Right ventricle myocardium inferior (tissue), 1 donor: ENCODE measurements at regions not wholly inside any gene's neighbourhood (a gene's known extent, or its start where the extent isn't known, plus 50 kb on each side); places are given as distances from the start of the nearest gene placed in this dataset.
"Not testable (repeated sequence)": the region's sequence is repeated elsewhere in the genome, so short reads cannot be mapped to it uniquely, and the experiment has no call there.

Source experiments
- ATAC-seq: fragments of 200-7000 bp; cut with Tn5 transposase; one replicate; pipeline ENCODE4 v1.9.1; 2020; ENCODE audit warnings: mild to moderate bottlenecking, moderate library complexity
- DNase-seq: peaks from one replicate; pipeline ENCODE4 v3.0.0; 2021; ENCODE audit errors: missing footprints
- intact Hi-C: fragments of 100-400 bp; cut with DNase I; formaldehyde crosslinking; loops from one replicate; pipeline ENCODE4 v1.11.0; 2022
- donor health status: DM: no; HTN: yes; CAD: no; lungs with severe emphysema.

GRCh38 chr12:32010631-32011336 is 51.6 kb downstream of the RESF1 start:
- intact Hi-C loops = no loop called here
- no peak for DNase-seq

DNA sequence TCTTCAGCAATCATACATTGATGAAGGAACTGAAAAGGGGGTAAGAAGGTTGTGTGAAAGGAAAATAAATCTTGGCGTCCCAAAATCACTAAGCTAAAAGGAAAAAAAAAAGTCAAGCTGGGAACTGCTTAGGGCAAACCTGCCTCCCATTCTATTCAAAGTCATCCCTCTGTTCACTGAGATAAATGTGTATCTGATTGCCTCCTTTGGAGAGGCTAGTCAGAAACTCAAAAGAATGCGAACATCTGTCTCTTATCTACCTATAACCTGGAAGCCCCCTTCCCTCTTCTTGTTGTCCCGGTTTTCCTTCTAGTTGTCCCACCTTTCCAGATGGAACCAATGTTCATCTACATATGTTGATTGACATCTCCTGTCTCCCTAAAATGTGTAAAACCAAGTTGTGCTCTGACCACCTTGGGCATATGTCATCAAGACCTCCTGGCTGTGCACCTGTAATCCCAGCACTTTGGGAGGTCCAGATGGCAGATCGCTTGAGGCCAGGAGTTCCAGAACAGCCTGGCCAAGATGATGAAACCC is 53.1 kb downstream of the RESF1 start:
- ATAC-seq = no peak
- no peak for DNase-seq
- intact Hi-C loops = no loop called here

More at GRCh38 chr12:32010631-32011336, 51.6 kb downstream of the RESF1 start:
- ATAC-seq = no peak

- intact Hi-C loops = no loop called here
- no peak for DNase-seq
- no peak for ATAC-seq
These were observed 55.8 kb downstream of the RESF1 start for GRCh38 chr12:32015036-32015435.

GRCh38 chr12:32016680-32017482 is 57.7 kb downstream of the RESF1 start:
- intact Hi-C loops = no loop called here
- DNase-seq (no peak), ATAC-seq (no peak)

DNA sequence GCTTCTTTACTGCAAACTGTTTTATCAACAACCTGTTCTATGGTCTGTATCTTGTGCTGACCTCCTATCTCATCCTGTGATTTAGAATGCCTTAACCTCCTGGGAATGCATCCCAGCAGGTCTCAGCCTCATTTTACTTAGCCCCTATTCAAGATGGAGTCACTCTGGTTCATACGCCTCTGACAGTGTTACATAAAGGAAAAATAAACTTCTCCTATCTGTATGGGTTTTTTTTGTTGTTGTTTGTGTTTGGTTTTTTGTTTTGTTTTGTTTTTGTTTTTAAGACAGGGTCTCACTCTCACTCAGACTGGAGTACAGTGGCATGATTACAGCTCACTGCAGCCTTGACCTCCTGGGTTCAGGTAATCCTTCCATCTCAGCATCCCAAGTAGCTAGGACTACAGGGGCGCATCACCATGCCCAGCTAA is 62.1 kb downstream of the RESF1 start:
- intact Hi-C loops = no loop called here
- DNase-seq (no peak), ATAC-seq (no peak)

DNA sequence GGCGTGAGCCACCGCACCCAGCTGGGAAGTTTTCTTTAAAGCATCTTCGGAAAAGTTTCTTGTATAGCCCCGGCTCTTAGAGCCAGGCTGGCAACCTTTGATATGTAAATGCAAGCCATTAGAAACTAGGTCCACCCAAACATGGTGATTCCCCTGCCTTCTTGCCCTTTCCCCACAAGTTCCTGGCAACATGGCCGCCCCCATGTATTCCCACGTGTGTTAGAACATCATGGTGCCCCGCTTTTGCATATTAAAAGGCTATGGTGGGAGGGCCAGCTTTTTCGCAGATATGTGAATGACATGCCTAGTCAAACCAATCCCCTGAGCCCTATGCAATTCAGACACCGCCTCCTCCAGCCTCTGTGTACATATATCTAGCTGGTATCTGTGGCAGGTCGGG is 63.2 kb downstream of the RESF1 start:
- DNase-seq, ATAC-seq, intact Hi-C loops: not testable (repeated sequence)

DNA sequence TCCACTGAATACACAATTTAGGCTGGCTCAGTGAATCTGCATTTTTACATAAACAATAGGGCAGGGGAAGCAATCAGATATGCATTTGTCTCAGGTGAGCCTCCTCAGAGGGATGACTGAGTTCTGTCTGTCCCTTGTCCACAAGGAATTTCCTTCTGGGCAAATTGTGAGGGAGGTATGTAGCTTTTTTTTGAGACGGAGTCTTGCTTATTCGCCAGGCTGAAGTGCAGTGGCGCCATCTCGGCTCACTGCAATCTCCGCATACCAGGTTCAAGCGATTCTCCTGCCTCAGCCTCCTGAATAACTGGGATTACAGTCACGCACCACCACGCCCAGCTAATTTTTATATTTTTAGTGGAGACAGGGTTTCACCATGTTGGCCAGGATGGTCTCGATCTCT is 64.6 kb downstream of the RESF1 start:
- ATAC-seq, DNase-seq, intact Hi-C loops: not testable (repeated sequence)

DNA sequence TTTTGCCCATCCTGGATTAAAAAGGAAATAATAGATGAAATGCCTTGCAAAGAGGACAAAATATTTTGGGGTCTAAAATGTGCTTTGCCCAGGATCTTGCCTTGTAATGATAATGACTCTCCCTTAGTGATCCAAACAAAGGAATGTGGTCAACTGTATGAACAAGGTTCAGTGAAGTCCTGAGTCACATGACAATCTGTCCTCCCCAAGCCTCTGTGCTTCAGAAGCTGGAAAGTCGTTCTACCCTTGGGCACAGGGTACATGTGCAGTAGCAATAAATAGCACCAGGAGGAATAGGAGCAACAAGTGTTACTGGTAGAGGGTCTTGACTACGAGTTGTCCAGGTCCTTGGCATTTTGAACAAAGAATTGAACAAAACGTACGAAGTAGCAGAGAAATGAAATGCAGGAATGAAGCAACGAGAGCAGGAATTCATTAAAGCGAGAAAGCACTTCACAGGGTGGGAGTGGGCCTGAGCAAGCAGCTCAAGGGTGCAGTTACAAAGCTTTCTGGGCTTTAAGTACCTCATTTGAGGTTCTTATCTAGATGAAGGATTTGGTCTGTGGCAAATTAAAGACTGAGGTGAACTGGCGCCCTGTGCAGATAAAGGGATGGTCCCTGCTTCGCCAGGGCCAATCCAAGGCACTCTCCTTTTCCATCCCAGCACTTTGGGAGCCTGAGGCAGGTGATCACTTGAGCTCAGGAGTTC is 65.8 kb downstream of the RESF1 start:
- ATAC-seq = no peak

DNA sequence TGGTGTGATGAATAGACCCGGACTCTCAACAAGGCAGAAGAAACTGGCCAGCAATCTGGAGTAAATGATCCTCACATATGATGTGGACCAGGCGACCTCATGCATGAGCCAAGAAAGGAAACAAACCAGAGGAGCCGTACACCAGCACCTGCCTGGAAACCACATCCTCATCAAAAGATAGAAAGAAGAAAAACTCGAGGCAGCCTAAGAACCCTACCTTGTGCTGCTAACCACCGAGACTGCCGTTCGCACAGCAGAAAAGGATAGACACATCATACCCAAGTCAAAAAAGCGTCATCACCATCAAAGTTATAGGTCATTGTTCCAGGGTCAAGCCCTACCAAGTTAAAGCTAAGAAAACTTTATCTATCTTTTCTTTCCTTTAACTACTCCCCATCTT is 66.7 kb downstream of the RESF1 start:
- DNase-seq (no peak), ATAC-seq (no peak)
- intact Hi-C loops = no loop called here

More for the DNA sequence above, 65.8 kb downstream of the RESF1 start:
- intact Hi-C loops = no loop called here
- DNase-seq = no peak

DNA sequence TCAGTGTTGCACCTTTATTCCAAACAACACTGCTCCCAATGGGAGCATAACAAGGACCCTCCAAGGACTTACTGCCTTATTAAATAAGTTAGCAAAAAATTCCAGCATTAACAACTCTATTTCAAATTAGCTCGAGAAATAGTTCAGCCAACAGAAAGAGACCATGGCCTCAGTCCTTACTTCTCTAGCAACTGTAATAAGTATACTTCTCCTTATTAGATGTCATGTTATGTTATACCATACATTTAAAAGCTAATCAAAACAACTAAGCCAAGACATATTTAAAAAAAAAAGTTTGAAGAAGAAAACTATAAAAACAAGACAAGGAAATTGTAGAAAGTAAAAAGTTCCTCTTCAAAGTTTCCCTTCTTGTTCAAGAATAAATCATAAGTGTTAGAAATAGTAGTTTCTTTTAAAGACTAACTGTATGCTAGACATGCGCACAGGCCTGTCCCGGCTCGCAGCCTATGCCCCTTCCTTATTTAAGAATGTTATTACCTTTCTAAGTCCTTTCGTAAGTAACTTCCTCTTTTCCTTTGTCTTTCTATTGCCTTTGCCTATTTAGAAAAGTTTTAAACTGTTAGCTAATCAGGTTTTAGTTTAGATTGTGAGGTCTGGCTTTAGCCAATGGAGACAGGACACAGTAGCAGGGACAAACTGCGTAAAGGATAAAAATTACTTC is 68.6 kb downstream of the RESF1 start:
- intact Hi-C loops = no loop called here
- DNase-seq (no peak), ATAC-seq (no peak)

DNA sequence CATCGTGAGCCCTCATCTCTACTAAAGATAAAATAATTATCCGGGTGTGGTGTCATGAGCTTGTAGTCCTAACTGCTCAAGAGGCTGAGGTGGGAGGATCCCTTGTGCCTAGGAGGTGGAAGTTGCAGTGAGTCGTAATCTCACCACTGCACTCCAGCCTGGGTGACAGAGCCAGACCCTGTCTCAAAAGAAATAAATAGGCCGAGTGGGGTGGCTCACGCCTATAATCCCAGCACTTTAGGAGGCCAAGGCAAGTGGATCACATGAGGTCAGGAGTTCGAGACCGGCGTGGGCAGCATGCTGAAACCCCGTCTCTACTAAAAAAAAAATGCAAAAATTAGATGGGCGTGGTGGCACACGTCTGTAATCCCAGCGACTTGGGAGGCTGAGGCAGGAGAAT is 70.9 kb downstream of the RESF1 start:
- intact Hi-C loops = no loop called here
- ATAC-seq = no peak
- no peak for DNase-seq

- DNase-seq = no peak
- intact Hi-C loops = no loop called here
- ATAC-seq = no peak
These were observed 71.5 kb downstream of the RESF1 start for GRCh38 chr12:32030676-32031075.

- intact Hi-C loops = no loop called here
- ATAC-seq = no peak
- no peak for DNase-seq
These were observed 71.9 kb downstream of the RESF1 start for GRCh38 chr12:32031109-32031508.

DNA sequence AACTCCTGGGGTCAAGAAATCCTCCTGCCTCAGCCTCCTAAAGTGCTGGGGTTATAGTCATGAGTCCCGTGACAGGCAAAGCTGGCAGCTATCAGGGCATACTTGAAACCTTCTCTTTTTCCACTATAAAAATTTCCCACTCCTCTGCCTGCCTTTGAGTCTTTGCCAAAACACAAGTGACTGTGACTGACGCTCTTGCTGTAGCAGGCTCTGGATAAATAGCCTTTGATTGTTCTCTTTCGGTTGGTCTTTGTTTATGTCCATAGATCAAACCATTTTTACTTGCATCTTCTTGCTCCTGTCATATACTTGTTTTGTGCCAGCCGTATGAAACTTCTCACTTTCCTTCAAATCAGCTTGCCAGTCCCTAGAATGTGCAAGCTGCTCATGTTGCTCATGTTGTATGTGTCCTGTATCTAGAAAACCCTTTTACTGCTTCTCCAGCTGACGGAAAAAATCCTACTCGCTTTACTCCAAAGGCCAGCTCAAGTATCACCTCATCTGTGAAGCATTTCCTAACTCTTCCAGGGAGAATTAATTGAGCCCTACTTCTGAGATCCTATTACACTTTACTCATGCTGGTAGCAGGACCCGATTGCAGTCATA is 73.1 kb downstream of the RESF1 start:
- intact Hi-C loops = no loop called here
- DNase-seq (no peak), ATAC-seq (no peak)

- intact Hi-C loops = no loop called here
- DNase-seq (no peak), ATAC-seq (no peak)
These were observed 73.2 kb upstream of the BICD1 start for GRCh38 chr12:32033406-32033805.

- no peak for DNase-seq
- ATAC-seq = no peak
- intact Hi-C loops = no loop called here
These were observed 72.6 kb upstream of the BICD1 start for GRCh38 chr12:32034045-32034444.

DNA sequence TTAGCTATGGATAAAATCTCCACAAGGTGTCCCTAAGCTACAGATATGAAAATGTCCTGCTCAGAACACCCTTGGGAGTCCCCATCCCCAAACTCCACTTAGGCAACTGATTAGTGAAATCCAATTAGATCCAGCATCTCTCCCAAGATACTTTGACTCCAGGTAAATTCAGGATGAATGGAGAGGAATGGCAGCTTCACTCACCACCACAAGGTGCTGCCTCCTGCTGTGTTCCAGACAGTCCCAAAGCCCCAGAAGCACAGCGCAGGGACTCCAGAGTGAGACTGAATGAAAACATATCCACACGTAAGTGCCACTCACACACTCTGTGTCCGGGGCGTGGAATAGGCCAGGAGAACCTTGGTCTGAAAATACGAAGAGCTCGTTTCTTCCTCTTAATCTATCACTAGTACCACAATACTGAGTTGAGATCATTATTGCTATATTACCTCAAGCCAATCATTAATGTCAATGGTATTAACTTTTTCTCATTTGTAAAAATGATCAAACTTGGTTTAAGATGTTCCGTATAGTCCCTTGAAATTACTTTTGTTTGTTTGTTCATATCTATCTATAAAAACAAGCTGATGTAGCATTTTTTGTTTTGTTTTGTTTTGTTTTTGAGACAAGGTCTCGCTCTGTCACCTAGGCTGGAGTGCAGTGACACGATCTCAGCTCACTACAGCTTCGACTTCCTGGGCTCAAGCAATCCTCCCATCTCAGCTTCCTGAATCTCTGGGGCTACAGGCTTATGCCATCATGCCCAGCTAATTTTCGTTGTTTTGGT is 70.0 kb upstream of the BICD1 start:
- no peak for DNase-seq
- intact Hi-C loops = no loop called here
- no peak for ATAC-seq

DNA sequence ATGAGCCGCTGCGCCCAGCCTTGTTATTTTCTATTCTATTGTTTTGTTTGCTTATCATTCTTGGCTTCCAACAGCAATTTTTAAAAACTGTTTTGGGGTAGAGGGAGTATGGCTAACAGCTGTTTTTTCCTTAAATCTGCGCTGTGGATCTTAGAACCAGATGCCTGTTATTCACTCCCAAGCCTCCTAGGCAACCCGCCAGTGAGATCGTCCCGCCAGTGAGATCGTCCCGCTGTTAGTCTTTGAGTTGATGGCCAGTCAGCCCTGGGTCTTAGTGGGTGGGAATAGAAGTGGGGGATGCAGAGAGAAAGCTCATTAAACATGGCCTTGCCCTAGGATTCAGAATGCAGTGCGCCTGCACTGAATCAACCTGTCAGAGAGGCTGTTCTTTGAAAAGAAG is 67.3 kb upstream of the BICD1 start:
- DNase-seq = no peak
- peak; percentile 26 for ATAC-seq
- intact Hi-C loops = no loop called here
